Adrenal gland (tissue), 5 donors: ENCODE measurements at regions not wholly inside any gene's neighbourhood (a gene's known extent, or its start where the extent isn't known, plus 50 kb on each side); places are given as distances from the start of the nearest gene placed in this dataset.

Experiments used
- CTCF ChIP-seq, 6 experiments: fragments of 450-650 bp in 4 of 6; fragments of 200-600 bp in 2 of 6; sonication (generic) in 1 of 6; IDR thresholded peaks; 1 replicate in 5 of 6; 2 replicates in 1 of 6; pipeline versions ENCODE4 v1.5.1 to v1.8.0; 2016 to 2021; ENCODE audit warnings: antibody characterized with exemption in 6 of 6, mild to moderate bottlenecking in 2 of 6, moderate library complexity in 1 of 6
- POLR2A ChIP-seq, 2 donors: fragments of 450-650 bp; IDR thresholded peaks; one replicate each; pipeline ENCODE4 v1.6.1; 2017; ENCODE audit warnings: antibody characterized with exemption in 2 of 2, mild to moderate bottlenecking in 2 of 2, moderate library complexity in 1 of 2
- donor health status: DM: no; HTN: no; CAD: no.

- TF ChIP-seq POLR2A (IDR thresholded peaks at IDR 0.05) (no peak), CTCF (IDR thresholded peaks at IDR 0.05) (no peak)
These were observed 150.5 kb upstream of the LPP start for GRCh38 chr3:188003188-188004171.
